Parathyroid adenoma (tissue), 2 donors: ENCODE measurements at regions not wholly inside any gene's neighbourhood (a gene's known extent, or its start where the extent isn't known, plus 50 kb on each side); places are given as distances from the start of the nearest gene placed in this dataset.
"Not testable (repeated sequence)": the region's sequence is repeated elsewhere in the genome, so short reads cannot be mapped to it uniquely, and the experiment has no call there.

ENCODE experiments used
- H2AFZ ChIP-seq: fragments of 300-600 bp; sonication (generic); one replicate; pipeline ENCODE4 v1.7.0; 2017; ENCODE audit warnings: antibody characterized with exemption, mild to moderate bottlenecking
- H3K27ac ChIP-seq: fragments of 300-600 bp; sonication (generic); one replicate; pipeline ENCODE4 v1.7.0; 2017
- H3K27me3 ChIP-seq: fragments of 300-600 bp; sonication (generic); one replicate; pipeline ENCODE4 v1.7.0; 2017; ENCODE audit warnings: low read length; ENCODE audit not compliant: control insufficient read depth, insufficient read depth
- H3K36me3 ChIP-seq: fragments of 300-600 bp; sonication (generic); one replicate; pipeline ENCODE4 v1.7.0; 2017; ENCODE audit warnings: low read length; ENCODE audit not compliant: control insufficient read depth, insufficient read depth
- H3K4me1 ChIP-seq: fragments of 300-600 bp; sonication (generic); one replicate; pipeline ENCODE4 v1.7.0; 2017; ENCODE audit warnings: control low read depth
- H3K4me2 ChIP-seq: fragments of 300-600 bp; sonication (generic); one replicate; pipeline ENCODE4 v1.7.0; 2017; ENCODE audit warnings: low read length
- H3K4me3 ChIP-seq: fragments of 300-600 bp; sonication (generic); one replicate; pipeline ENCODE4 v1.7.0; 2017; ENCODE audit warnings: low read depth, low read length
- H3K79me2 ChIP-seq: fragments of 300-600 bp; sonication (generic); one replicate; pipeline ENCODE4 v1.7.0; 2017; ENCODE audit warnings: control low read depth
- H3K9ac ChIP-seq: fragments of 300-600 bp; sonication (generic); one replicate; pipeline ENCODE4 v1.7.0; 2017; ENCODE audit warnings: mild to moderate bottlenecking
- H3K9me3 ChIP-seq: fragments of 300-600 bp; sonication (generic); one replicate; pipeline ENCODE4 v1.7.0; 2017; ENCODE audit warnings: low read length; ENCODE audit not compliant: control insufficient read depth
- TF ChIP-seq, protein P1 (sequence below): fragments of 300-600 bp; sonication (generic); IDR thresholded peaks from one replicate; pipeline ENCODE4 v1.7.0; 2017; ENCODE audit warnings: antibody characterized with exemption, mild to moderate bottlenecking
- donor health status: primary hyperparathyroidism.

DNA sequence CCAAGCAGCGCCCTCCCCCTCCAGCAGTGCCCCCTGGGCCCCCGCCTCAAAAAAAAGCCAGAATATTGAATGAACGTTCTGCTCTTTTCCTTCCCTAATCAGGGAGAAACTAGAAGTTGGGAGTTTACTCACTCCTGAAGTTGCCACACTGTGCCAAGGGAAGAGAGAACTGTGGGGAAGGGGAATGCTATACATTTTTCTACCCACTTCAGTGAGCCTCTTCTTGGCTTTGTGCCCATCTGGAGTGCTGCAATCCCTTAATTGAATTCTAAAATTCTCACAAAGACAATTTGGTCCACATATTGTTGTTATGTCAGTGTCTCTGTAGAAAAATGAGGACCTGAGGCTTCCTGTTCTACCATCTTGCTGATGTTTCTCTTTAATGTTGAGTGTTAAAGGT, 443.7 kb downstream of the DIRAS2 start:
- Histone ChIP-seq H3K9ac (no peak overlapping the region), H3K36me3 (no peaks in the 10 kb centered on the region), H2AFZ (no peak overlapping the region), H3K27me3 (no peaks in the 10 kb centered on the region), H3K4me2 (no peak overlapping the region), H3K4me1 (no peaks in the 10 kb centered on the region), H3K79me2 (no peaks in the 10 kb centered on the region), H3K4me3 (no peak overlapping the region), H3K27ac (no peak overlapping the region), H3K9me3 (no peaks in the 10 kb centered on the region)
- TF ChIP-seq, protein P1, sequence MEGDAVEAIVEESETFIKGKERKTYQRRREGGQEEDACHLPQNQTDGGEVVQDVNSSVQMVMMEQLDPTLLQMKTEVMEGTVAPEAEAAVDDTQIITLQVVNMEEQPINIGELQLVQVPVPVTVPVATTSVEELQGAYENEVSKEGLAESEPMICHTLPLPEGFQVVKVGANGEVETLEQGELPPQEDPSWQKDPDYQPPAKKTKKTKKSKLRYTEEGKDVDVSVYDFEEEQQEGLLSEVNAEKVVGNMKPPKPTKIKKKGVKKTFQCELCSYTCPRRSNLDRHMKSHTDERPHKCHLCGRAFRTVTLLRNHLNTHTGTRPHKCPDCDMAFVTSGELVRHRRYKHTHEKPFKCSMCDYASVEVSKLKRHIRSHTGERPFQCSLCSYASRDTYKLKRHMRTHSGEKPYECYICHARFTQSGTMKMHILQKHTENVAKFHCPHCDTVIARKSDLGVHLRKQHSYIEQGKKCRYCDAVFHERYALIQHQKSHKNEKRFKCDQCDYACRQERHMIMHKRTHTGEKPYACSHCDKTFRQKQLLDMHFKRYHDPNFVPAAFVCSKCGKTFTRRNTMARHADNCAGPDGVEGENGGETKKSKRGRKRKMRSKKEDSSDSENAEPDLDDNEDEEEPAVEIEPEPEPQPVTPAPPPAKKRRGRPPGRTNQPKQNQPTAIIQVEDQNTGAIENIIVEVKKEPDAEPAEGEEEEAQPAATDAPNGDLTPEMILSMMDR = no peak

DNA sequence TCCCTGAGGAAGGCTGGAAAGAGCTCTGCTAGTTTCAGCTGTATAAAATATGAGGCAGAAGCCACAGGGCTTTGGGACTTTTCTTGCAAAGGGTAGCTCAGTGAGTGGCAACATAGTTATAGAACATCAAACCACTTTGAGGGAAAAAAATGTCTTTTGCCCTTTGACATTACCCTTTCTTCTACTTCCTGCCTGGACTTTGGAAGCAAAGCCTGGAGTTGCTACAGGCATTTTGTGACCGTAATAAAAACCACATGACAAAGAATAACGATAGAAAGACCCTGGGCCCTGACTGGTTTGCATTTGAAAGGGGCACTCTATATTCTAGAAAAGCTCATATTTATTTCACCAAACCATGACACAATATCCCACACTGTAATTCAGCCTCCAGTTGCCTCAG, 440.9 kb downstream of the DIRAS2 start:
- Histone ChIP-seq H3K9ac (no peak overlapping the region), H3K36me3 (no peaks in the 10 kb centered on the region), H3K27me3 (no peaks in the 10 kb centered on the region), H3K4me1 (no peaks in the 10 kb centered on the region), H3K4me3 (no peak overlapping the region), H3K9me3 (no peaks in the 10 kb centered on the region), H2AFZ (no peak overlapping the region), H3K79me2 (no peaks in the 10 kb centered on the region), H3K27ac (no peak overlapping the region), H3K4me2 (no peak overlapping the region)
- TF ChIP-seq, protein P1 = no peak

DNA sequence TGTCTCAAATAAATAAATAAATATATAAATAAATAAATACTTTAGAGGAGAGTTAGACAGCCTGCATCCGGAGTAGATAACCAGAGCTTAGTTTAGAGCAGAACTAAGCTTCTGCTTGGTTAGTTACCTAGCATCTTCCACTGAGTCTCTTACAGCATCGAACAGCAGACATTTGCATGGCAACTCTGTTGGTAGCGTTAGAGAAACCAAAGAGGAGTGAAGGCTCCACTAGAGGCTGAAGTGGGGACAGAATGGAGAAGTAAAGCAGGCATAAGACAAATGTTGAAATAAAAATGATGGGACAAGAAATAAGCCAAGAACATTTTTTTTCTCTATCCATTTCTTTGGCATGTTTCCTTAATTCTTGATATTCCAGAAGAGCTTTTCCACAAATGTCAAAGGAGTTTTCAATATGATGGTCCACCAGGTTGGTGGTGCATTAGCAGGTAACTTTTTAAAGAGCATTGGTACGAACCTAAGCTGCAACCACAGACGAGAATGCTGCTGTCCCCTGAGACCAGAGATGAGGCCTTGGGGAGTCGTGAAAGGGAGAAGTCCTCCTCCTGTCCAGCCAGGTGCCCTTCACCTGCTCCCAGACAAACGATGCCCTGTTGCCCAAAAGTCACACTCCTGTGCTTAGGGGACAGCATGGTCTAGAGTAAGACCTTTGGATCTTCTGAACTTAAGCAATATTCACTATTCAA, 438.3 kb downstream of the DIRAS2 start:
- no peak overlapping the region for H3K4me3 ChIP-seq
- H3K9me3 ChIP-seq = no peaks in the 10 kb centered on the region
- H2AFZ ChIP-seq = no peak overlapping the region
- no peaks in the 10 kb centered on the region for H3K36me3 ChIP-seq
- no peaks in the 10 kb centered on the region for H3K79me2 ChIP-seq
- H3K4me2 ChIP-seq = no peak overlapping the region
- H3K27ac ChIP-seq = no peak overlapping the region
- H3K4me1 ChIP-seq = no peaks in the 10 kb centered on the region
- no peak overlapping the region for H3K9ac ChIP-seq
- no peaks in the 10 kb centered on the region for H3K27me3 ChIP-seq
- TF ChIP-seq, protein P1 = no peak

DNA sequence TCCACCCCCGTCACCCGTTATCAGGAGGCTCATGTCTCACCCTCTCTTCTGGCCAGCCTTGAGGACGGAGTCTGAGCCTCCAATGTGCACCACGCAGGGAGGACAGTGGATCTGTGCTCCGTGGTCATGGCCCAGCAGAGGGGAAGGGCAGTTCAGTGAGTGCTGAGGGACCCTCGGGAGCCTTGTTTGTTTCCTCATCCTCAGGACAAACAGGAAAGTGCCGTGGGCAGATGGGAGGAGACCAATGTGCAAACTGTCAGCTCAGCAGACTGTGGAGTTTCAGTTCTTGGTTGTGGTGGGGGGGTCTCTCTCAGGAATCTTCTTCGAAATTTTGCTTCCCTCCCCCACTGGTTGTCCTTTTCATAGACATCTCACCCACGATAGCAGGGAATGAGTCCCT, 429.6 kb downstream of the DIRAS2 start:
- H2AFZ ChIP-seq, H3K4me3 ChIP-seq: not testable (repeated sequence)

DNA sequence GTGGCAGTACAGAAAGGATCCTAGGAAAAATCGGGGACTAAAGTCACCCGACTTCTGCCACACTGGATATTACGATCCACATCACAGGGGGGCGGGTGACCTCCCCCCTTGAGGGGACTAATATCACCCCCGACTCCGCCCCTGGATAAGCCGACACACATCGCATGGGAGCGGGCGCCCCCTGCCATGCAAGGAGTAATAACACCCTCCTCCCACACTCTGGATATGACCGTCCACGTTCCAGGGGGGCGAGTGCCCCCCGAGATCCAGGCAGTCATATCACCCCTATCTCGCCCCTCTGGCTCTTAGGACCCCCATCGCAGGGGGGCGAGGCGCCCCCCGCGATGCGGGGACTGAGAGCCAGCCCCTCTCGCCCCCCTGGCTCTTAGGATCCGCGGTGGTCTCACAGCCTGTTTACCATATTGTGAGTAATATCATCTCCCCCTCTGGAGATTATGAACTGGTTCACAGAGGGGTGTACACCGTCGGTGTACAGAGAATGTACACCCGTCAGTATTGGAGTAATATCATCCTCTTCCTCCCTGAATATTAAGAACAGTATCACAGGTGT, 423.0 kb downstream of the DIRAS2 start:
- H3K36me3 ChIP-seq = no peaks in the 10 kb centered on the region
- H3K4me1 ChIP-seq = no peaks in the 10 kb centered on the region
- no peak overlapping the region for H3K4me3 ChIP-seq
- H3K79me2 ChIP-seq = no peaks in the 10 kb centered on the region
- H3K4me2 ChIP-seq = no peak overlapping the region
- TF ChIP-seq, protein P1 = peak; percentile 23
- no peak overlapping the region for H2AFZ ChIP-seq
- H3K9ac ChIP-seq = no peak overlapping the region
- no peaks in the 10 kb centered on the region for H3K9me3 ChIP-seq
- H3K27ac ChIP-seq = no peak overlapping the region
- H3K27me3 ChIP-seq = no peaks in the 10 kb centered on the region

More for the DNA sequence above, 429.6 kb downstream of the DIRAS2 start:
- not testable (repeated sequence) for H3K36me3 ChIP-seq, H3K27me3 ChIP-seq, H3K4me1 ChIP-seq, H3K9me3 ChIP-seq, H3K27ac ChIP-seq, H3K4me2 ChIP-seq, H3K79me2 ChIP-seq, H3K9ac ChIP-seq

DNA sequence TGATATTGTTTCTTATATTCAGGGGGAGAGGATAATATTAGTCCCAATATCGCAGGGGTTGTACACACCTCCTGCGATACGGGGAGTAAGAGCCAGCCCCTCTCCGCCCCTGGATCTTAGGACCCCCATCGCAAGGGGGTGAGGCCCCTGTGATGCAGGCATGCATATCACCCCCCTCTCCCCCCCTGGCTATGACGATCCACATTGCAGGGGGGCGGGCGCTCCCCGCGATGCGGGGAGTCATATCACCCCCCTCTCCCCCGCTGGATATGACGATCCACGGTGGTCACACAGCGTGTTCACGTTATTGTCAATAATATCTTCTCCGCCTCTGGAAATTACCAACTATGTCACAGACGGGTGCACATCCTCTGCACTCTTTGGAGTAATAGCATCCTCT, 420.7 kb downstream of the DIRAS2 start:
- H3K4me3 ChIP-seq, H3K4me1 ChIP-seq, H2AFZ ChIP-seq, H3K79me2 ChIP-seq, H3K9me3 ChIP-seq, H3K27me3 ChIP-seq, H3K36me3 ChIP-seq, H3K27ac ChIP-seq, H3K9ac ChIP-seq, H3K4me2 ChIP-seq: not testable (repeated sequence)
